ENCODE measurements at regions not wholly inside any gene's neighbourhood (a gene's known extent, or its start where the extent isn't known, plus 50 kb on each side); places are given as distances from the start of the nearest gene placed in this dataset.
A peak's percentile ranks its signal among the peaks of the same experiment; 100 is the strongest.
"Not testable (repeated sequence)": the region's sequence is repeated elsewhere in the genome, so short reads cannot be mapped to it uniquely, and the experiment has no call there.

GRCh38 chr1:221548942-221549341 is 192.9 kb downstream of the DUSP10 start:
- H3K4me1 ChIP-seq (ENCODE audit: control insufficient read depth in 2 of 3, insufficient read depth in 2 of 3, low read depth in 1 of 3, low read length in 3 of 3): no peaks in the 10 kb centered on the region
- H3K36me3 ChIP-seq (ENCODE audit: control insufficient read depth in 2 of 3, insufficient read depth in 3 of 3, low read length in 3 of 3): no peaks in the 10 kb centered on the region
- no peak for FAIRE-seq
- no peak overlapping the region for H3K27ac ChIP-seq (ENCODE audit: low read depth in 2 of 2, low read length in 2 of 2)
- DNase-seq: peak in 2 of 5 donors; percentile 4 to 10
- intact Hi-C loops (cut with DNase I): no loop called here
- H3K9ac ChIP-seq (ENCODE audit: low read length in 3 of 3): no peak overlapping the region
- H3K27me3 ChIP-seq (ENCODE audit: control insufficient read depth, insufficient read depth, low read length): no peaks in the 10 kb centered on the region
- H3K9me3 ChIP-seq (ENCODE audit: control insufficient read depth in 2 of 3, insufficient read depth in 1 of 3, low read length in 3 of 3): no peaks in the 10 kb centered on the region
- TF ChIP-seq, protein P1, sequence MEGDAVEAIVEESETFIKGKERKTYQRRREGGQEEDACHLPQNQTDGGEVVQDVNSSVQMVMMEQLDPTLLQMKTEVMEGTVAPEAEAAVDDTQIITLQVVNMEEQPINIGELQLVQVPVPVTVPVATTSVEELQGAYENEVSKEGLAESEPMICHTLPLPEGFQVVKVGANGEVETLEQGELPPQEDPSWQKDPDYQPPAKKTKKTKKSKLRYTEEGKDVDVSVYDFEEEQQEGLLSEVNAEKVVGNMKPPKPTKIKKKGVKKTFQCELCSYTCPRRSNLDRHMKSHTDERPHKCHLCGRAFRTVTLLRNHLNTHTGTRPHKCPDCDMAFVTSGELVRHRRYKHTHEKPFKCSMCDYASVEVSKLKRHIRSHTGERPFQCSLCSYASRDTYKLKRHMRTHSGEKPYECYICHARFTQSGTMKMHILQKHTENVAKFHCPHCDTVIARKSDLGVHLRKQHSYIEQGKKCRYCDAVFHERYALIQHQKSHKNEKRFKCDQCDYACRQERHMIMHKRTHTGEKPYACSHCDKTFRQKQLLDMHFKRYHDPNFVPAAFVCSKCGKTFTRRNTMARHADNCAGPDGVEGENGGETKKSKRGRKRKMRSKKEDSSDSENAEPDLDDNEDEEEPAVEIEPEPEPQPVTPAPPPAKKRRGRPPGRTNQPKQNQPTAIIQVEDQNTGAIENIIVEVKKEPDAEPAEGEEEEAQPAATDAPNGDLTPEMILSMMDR (IDR thresholded peaks at IDR 0.05; ENCODE audit: borderline replicate concordance, extremely low read depth, insufficient read depth): no peak
- no peak overlapping the region for H3K4me3 ChIP-seq (ENCODE audit: low read length in 3 of 3)

DNA sequence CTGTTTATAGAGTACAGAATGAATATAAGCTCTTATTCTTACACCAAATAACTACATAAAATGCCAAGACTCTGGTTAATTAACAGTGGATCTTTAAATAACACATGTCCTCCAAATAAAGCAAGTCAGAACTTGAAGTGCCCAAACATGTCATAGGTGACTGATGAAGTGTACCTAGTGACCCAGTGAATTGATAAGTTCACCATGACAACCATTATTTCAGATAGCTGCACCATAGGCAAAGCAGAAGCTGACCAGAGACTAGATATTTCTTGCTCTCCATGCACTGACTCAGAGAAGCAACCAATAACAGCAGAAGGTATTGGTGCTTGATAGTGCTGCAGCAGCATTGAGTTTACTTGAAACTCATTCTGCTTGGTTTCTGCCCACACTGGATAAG is 192.1 kb downstream of the DUSP10 start:
- intact Hi-C loops (cut with DNase I): no loop called here
- DNase-seq (no peak), FAIRE-seq (no peak)
- Histone ChIP-seq H3K4me1 (ENCODE audit: control insufficient read depth in 2 of 3, insufficient read depth in 2 of 3, low read depth in 1 of 3, low read length in 3 of 3) (no peaks in the 10 kb centered on the region), H3K27me3 (ENCODE audit: control insufficient read depth, insufficient read depth, low read length) (no peaks in the 10 kb centered on the region), H3K4me3 (ENCODE audit: low read length in 3 of 3) (no peak overlapping the region), H3K9me3 (ENCODE audit: control insufficient read depth in 2 of 3, insufficient read depth in 1 of 3, low read length in 3 of 3) (no peaks in the 10 kb centered on the region), H3K36me3 (ENCODE audit: control insufficient read depth in 2 of 3, insufficient read depth in 3 of 3, low read length in 3 of 3) (no peaks in the 10 kb centered on the region), H3K27ac (ENCODE audit: low read depth in 2 of 2, low read length in 2 of 2) (no peak overlapping the region), H3K9ac (ENCODE audit: low read length in 3 of 3) (no peak overlapping the region)
- TF ChIP-seq, protein P1 (IDR thresholded peaks at IDR 0.05; ENCODE audit: borderline replicate concordance, extremely low read depth, insufficient read depth): no peak

GRCh38 chr1:221552792-221553191 is 189.1 kb downstream of the DUSP10 start:
- H3K36me3 ChIP-seq (ENCODE audit: control insufficient read depth in 2 of 3, insufficient read depth in 3 of 3, low read length in 3 of 3); H3K27me3 ChIP-seq (ENCODE audit: control insufficient read depth, insufficient read depth, low read length); H3K9me3 ChIP-seq (ENCODE audit: control insufficient read depth in 2 of 3, insufficient read depth in 1 of 3, low read length in 3 of 3); FAIRE-seq; DNase-seq; H3K27ac ChIP-seq (ENCODE audit: low read depth in 2 of 2, low read length in 2 of 2); H3K9ac ChIP-seq (ENCODE audit: low read length in 3 of 3); intact Hi-C loops (cut with DNase I); H3K4me3 ChIP-seq (ENCODE audit: low read length in 3 of 3); H3K4me1 ChIP-seq (ENCODE audit: control insufficient read depth in 2 of 3, insufficient read depth in 2 of 3, low read depth in 1 of 3, low read length in 3 of 3): not testable (repeated sequence)

DNA sequence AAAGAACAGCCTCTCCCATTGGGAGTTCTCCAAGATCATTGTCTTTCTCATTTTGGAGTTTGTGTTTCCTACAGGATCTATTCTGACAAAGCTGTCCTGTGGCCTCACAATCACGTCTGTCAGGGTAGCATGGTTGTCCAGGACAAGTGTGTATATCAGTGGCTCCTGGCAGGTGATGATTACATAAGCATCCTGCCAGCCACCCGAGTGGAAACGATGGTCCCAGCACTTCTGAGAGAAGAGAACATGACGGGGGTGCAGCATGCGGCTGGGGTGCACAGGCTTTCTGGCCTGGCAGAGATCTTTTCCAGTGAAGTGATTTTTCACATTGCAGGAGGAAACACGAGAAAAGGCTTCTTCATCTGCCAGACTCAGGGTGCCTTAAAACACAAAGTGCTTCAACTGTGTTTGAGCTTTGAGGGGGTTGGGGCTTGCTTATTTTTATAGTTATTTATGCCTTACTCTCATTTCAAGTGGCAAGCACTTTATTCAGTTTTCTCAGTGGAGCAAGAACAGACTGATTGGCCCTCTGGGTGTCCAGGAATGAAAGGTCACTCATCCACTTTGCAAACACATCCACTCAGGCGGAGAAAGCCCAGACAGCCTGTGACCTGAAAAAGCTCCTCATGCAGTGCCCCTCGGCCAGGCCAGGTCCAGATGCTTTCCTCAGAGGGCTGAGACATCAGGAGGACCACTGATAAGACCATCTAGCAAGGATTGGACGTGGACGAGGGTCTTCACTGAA is 186.0 kb downstream of the DUSP10 start:
- Histone ChIP-seq H3K27me3 (ENCODE audit: control insufficient read depth, insufficient read depth, low read length) (no peaks in the 10 kb centered on the region), H3K4me1 (ENCODE audit: control insufficient read depth in 2 of 3, insufficient read depth in 2 of 3, low read depth in 1 of 3, low read length in 3 of 3) (no peaks in the 10 kb centered on the region), H3K36me3 (ENCODE audit: control insufficient read depth in 2 of 3, insufficient read depth in 3 of 3, low read length in 3 of 3) (no peaks in the 10 kb centered on the region), H3K9me3 (ENCODE audit: control insufficient read depth in 2 of 3, insufficient read depth in 1 of 3, low read length in 3 of 3) (no peaks in the 10 kb centered on the region), H3K4me3 (ENCODE audit: low read length in 3 of 3) (no peak overlapping the region), H3K27ac (ENCODE audit: low read depth in 2 of 2, low read length in 2 of 2) (no peak overlapping the region), H3K9ac (ENCODE audit: low read length in 3 of 3) (no peak overlapping the region)
- TF ChIP-seq, protein P1 (IDR thresholded peaks at IDR 0.05; ENCODE audit: borderline replicate concordance, extremely low read depth, insufficient read depth): no peak
- FAIRE-seq (no peak), DNase-seq (peak in 1 of 5 donors; percentile 3)
- intact Hi-C loops (cut with DNase I): no loop called here
